ENCODE measurements at regions not wholly inside any gene's neighbourhood (a gene's known extent, or its start where the extent isn't known, plus 50 kb on each side); places are given as distances from the start of the nearest gene placed in this dataset.

GRCh38 chr11:79973721-79974617, 533.1 kb upstream of the TENM4 start:
- no peak for TF ChIP-seq CTCF (IDR thresholded peaks at IDR 0.05)
- no peak for TF ChIP-seq POLR2AphosphoS5 (IDR thresholded peaks at IDR 0.05)
- no peak for TF ChIP-seq POLR2A (IDR thresholded peaks at IDR 0.05)

Measured in sigmoid colon (tissue), 4 donors.